HepG2 (cell line): ENCODE measurements at regions not wholly inside any gene's neighbourhood (a gene's known extent, or its start where the extent isn't known, plus 50 kb on each side); places are given as distances from the start of the nearest gene placed in this dataset.

Experiments
- ATAC-seq: fragments of 200-7000 bp; cut with Tn5 transposase; 3 replicates; pipeline ENCODE4 v1.9.1; 2020; ENCODE audit warnings: mild to moderate bottlenecking, moderate library complexity
- BruUV-seq: library from RNA; stranded (reverse); fragments of 400-500 nt; replicated peaks from 2 replicates; lab custom pipeline; 2021; lab: Mats Ljungman, UMichigan
- CTCF ChIA-PET: fragments of 300-600 bp; formaldehyde crosslinking; extraction: SDS; loops from one replicate; lab custom pipeline; 2021; ENCODE audit warnings: low total read pairs, inconsistent platforms, low intra/inter-chr PET ratio; lab: Yijun Ruan, JAX
- POLR2A ChIA-PET: fragments of 350-600 bp; sonication (Branson Sonifier 250); formaldehyde crosslinking; loops from one replicate; lab custom pipeline; 2020; ENCODE audit warnings: antibody characterized with exemption, inconsistent platforms; lab: Yijun Ruan, JAX
- DNase-seq: peaks from one replicate; pipeline ENCODE4 v3.0.0-alpha.2; 2015; ENCODE audit warnings: low spot score
- FAIRE-seq: peaks from 3 replicates; lab custom pipeline; 2011; peaks lifted over from hg19 to GRCh38; lab: Jason Lieb, UNC
- H2AFZ ChIP-seq: one replicate; pipeline ENCODE4 v1.6.1; 2011; ENCODE audit warnings: low read length, inconsistent platforms
- H3K27ac ChIP-seq: fragments of 300-600 bp; 3 replicates; pipeline ENCODE4 v1.8.0; 2011; ENCODE audit warnings: mixed run types, mild to moderate bottlenecking, mixed read lengths, low read length, inconsistent platforms; ENCODE audit not compliant: insufficient read depth; ENCODE audit errors: extremely low read length
- H3K27me3 ChIP-seq, 2 experiments: fragments of 200-600 bp in 1 of 2; 2 replicates in 1 of 2; 3 replicates in 1 of 2; pipeline versions ENCODE4 v1.6.0 to v1.8.0; 2011; ENCODE audit warnings: low read length in 2 of 2, mild to moderate bottlenecking in 2 of 2, moderate library complexity in 2 of 2, inconsistent platforms in 1 of 2; ENCODE audit not compliant: insufficient read depth in 2 of 2, control insufficient read depth in 1 of 2
- H3K36me3 ChIP-seq, 2 experiments: fragments of 200-600 bp in 1 of 2; replicated peaks in 1 of 2; 2 replicates in 1 of 2; 3 replicates in 1 of 2; pipeline versions ENCODE4 v1.5.1 to v1.8.0; 2011; ENCODE audit warnings: low read length in 2 of 2, inconsistent platforms in 1 of 2; ENCODE audit not compliant: insufficient read depth in 2 of 2, control insufficient read depth in 1 of 2
- H3K4me1 ChIP-seq: 2 replicates; pipeline ENCODE4 v1.5.1; 2012; ENCODE audit warnings: low read length, inconsistent platforms; ENCODE audit not compliant: insufficient read depth
- H3K4me2 ChIP-seq: 2 replicates; pipeline ENCODE4 v1.6.0; 2011; ENCODE audit warnings: low read depth, low read length, inconsistent platforms
- H3K4me3 ChIP-seq, 3 experiments: fragments of 200-600 bp in 1 of 3; sonication (generic), shearing (Covaris generic) in 1 of 3; replicated peaks in 1 of 3; 2 replicates each; pipeline ENCODE4 v1.5.1; 2011 to 2016; ENCODE audit warnings: low read length in 3 of 3, inconsistent platforms in 2 of 3, low read depth in 2 of 3, mild to moderate bottlenecking in 2 of 3, control low read depth in 1 of 3, mixed read lengths in 1 of 3; ENCODE audit not compliant: insufficient read depth in 1 of 3
- H3K79me2 ChIP-seq: one replicate; pipeline ENCODE4 v1.6.1; 2011; ENCODE audit warnings: low read length, inconsistent platforms; ENCODE audit not compliant: insufficient read depth
- H3K9ac ChIP-seq: 2 replicates; pipeline ENCODE4 v1.6.0; 2011; ENCODE audit warnings: mild to moderate bottlenecking, low read depth, low read length, inconsistent platforms; ENCODE audit not compliant: insufficient read depth
- H3K9me3 ChIP-seq: 2 replicates; pipeline ENCODE4 v1.5.1; 2012; ENCODE audit warnings: mild to moderate bottlenecking, low read length
- H4K20me1 ChIP-seq: 2 replicates; pipeline ENCODE4 v1.6.0; 2011; ENCODE audit warnings: inconsistent platforms, mild to moderate bottlenecking, low read length, moderate library complexity; ENCODE audit not compliant: insufficient read depth
- GLI4 ChIP-seq: sonication (generic); formaldehyde crosslinking; IDR thresholded peaks from 2 replicates; pipeline ENCODE4 v1.5.1; 2020; ENCODE audit warnings: missing genetic modification reagents, mild to moderate bottlenecking, moderate library complexity, borderline replicate concordance
- KAT7 ChIP-seq: IDR thresholded peaks from 2 replicates; pipeline ENCODE4 v1.6.1; 2018; ENCODE audit warnings: borderline replicate concordance, missing compliant biosample characterization
- NFYB ChIP-seq: sonication (generic); formaldehyde crosslinking; IDR thresholded peaks from 2 replicates; pipeline ENCODE4 v1.4.0; 2020; ENCODE audit warnings: missing genetic modification reagents
- PITX1 ChIP-seq: sonication (generic); formaldehyde crosslinking; IDR thresholded peaks from 2 replicates; pipeline ENCODE4 v1.5.1; 2020; ENCODE audit warnings: mild to moderate bottlenecking, missing genetic modification reagents
- STAT5B ChIP-seq: sonication (generic); formaldehyde crosslinking; IDR thresholded peaks from 2 replicates; pipeline ENCODE4 v1.4.0; 2020; ENCODE audit warnings: missing genetic modification reagents
- TAF15 ChIP-seq: fragments of 200-400 bp; formaldehyde crosslinking; IDR thresholded peaks from one replicate; pipeline ENCODE4 v1.6.1; 2018; ENCODE audit warnings: mild to moderate bottlenecking, low read depth, low read length; ENCODE audit not compliant: poor library complexity, severe bottlenecking
- WGBS: methylation state at CpG from one replicate; pipeline ENCODE4 v1.1.6; 2017; ENCODE audit warnings: low lambda C conversion rate; 5-methylcytosine and 5-hydroxymethylcytosine counted together
- in situ Hi-C: cut with HindIII; loops from 2 replicates; pipeline ENCODE4 v1.10.0; 2017; ENCODE audit warnings: low pct_unique_long_range_greater_than_20kb; ENCODE audit not compliant: extremely low pct_ligation_motif_present
- intact Hi-C: fragments of 100-400 bp; cut with micrococcal nuclease; formaldehyde crosslinking; loops from one replicate; pipeline ENCODE4 v1.10.0; 2022; ENCODE audit not compliant: unreplicated experiment
- TF ChIP-seq, protein P1 (sequence below): sonication (generic); formaldehyde crosslinking; IDR thresholded peaks from 2 replicates; pipeline ENCODE4 v1.4.0; 2020; ENCODE audit warnings: missing genetic modification reagents
- TF ChIP-seq, protein P2 (sequence below): sonication (generic); formaldehyde crosslinking; IDR thresholded peaks from 2 replicates; pipeline ENCODE4 v1.5.0; 2020; ENCODE audit warnings: missing genetic modification reagents, mild to moderate bottlenecking, borderline replicate concordance

DNA sequence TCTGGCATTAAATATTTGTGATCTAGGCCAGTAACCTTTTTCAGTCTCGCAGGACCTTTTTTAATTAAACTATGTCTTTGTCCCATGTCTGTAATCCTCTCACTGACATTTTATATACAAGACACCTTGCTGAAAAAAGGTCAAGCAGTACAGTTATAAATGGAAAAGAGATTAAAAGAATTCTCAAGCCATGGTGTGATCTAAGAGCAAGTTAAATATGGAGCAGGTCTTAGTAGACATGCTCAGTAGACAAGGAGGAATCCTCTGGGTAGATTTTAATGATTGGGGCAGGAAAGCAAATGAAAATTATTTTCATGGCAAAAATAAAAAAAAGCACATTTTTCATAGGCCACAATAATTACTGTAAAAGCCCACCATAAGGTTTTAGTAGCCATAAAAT lies 203.5 kb downstream of the PPP1R3A start:
- DNase-seq = no peak
- FAIRE-seq = no peak
- ATAC-seq = no peak
- no peaks in the 10 kb centered on the region for H3K79me2 ChIP-seq
- H3K27ac ChIP-seq = no peak overlapping the region
- intact Hi-C loops = loop anchor here (10.0 kb wide), 1 partner anchor 560 kb away; no protein-coding TSS in a partner anchor
- H3K4me2 ChIP-seq = no peak overlapping the region
- no peaks in the 10 kb centered on the region for H4K20me1 ChIP-seq
- POLR2A ChIA-PET = no interaction called here
- H3K4me3 ChIP-seq = no peak overlapping the region
- no TSS peak for BruUV-seq
- H3K9me3 ChIP-seq = no peaks in the 10 kb centered on the region
- in situ Hi-C loops = loop anchor here (25.0 kb wide), 1 partner anchor 1178 kb away; no protein-coding TSS in a partner anchor
- no peak overlapping the region for H2AFZ ChIP-seq
- no peaks in the 10 kb centered on the region for H3K27me3 ChIP-seq
- no peak for TF ChIP-seq KAT7 (CRISPR knock-in tag)
- TF ChIP-seq NFYB (CRISPR knock-in tag) = no peak
- no peak for TF ChIP-seq STAT5B (CRISPR knock-in tag)
- TF ChIP-seq, protein P1, sequence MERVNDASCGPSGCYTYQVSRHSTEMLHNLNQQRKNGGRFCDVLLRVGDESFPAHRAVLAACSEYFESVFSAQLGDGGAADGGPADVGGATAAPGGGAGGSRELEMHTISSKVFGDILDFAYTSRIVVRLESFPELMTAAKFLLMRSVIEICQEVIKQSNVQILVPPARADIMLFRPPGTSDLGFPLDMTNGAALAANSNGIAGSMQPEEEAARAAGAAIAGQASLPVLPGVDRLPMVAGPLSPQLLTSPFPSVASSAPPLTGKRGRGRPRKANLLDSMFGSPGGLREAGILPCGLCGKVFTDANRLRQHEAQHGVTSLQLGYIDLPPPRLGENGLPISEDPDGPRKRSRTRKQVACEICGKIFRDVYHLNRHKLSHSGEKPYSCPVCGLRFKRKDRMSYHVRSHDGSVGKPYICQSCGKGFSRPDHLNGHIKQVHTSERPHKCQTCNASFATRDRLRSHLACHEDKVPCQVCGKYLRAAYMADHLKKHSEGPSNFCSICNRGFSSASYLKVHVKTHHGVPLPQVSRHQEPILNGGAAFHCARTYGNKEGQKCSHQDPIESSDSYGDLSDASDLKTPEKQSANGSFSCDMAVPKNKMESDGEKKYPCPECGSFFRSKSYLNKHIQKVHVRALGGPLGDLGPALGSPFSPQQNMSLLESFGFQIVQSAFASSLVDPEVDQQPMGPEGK (CRISPR knock-in tag) = no peak
- no peak for TF ChIP-seq PITX1 (CRISPR knock-in tag)
- TF ChIP-seq GLI4 (CRISPR knock-in tag) = no peak
- TF ChIP-seq, protein P2, sequence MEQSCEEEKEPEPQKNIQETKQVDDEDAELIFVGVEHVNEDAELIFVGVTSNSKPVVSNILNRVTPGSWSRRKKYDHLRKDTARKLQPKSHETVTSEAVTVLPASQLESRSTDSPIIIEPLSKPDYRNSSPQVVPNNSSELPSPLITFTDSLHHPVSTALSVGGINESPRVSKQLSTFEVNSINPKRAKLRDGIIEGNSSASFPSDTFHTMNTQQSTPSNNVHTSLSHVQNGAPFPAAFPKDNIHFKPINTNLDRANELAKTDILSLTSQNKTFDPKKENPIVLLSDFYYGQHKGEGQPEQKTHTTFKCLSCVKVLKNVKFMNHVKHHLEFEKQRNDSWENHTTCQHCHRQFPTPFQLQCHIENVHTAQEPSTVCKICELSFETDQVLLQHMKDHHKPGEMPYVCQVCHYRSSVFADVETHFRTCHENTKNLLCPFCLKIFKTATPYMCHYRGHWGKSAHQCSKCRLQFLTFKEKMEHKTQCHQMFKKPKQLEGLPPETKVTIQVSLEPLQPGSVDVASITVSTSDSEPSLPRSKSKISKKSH (CRISPR knock-in tag) = no peak
- no peak for TF ChIP-seq TAF15
- TF ChIP-seq, all 625 proteins: peak for 0
- no peaks in the 10 kb centered on the region for H3K36me3 ChIP-seq
- 0% methylated on average over 1 of the region's 1 CpG for WGBS
- no peak overlapping the region for H3K9ac ChIP-seq
- H3K4me1 ChIP-seq = no peaks in the 10 kb centered on the region
- CTCF ChIA-PET = no interaction called here
